ENCODE measurements at regions not wholly inside any gene's neighbourhood (a gene's known extent, or its start where the extent isn't known, plus 50 kb on each side); places are given as distances from the start of the nearest gene placed in this dataset.
"Not testable (repeated sequence)": the region's sequence is repeated elsewhere in the genome, so short reads cannot be mapped to it uniquely, and the experiment has no call there.

GRCh38 chr1:189790335-189790734 lies 687.3 kb downstream of the BRINP3 start:
- H3K27ac Mint-ChIP-seq: no peak overlapping the region
- H3K9me3 Mint-ChIP-seq: peaks cover 5% of the 10 kb centered on the region
- no peaks in the 10 kb centered on the region for H3K27me3 Mint-ChIP-seq
- H3K36me3 Mint-ChIP-seq: no peaks in the 10 kb centered on the region
- H3K4me3 Mint-ChIP-seq: no peak overlapping the region
- H3K4me1 Mint-ChIP-seq: no peaks in the 10 kb centered on the region

- Mint-ChIP-seq H3K36me3 (no peaks in the 10 kb centered on the region), H3K27me3 (no peaks in the 10 kb centered on the region), H3K4me3 (no peak overlapping the region)
These were observed 674.3 kb downstream of the BRINP3 start for GRCh38 chr1:189803364-189803763.

GRCh38 chr1:189804352-189804751 lies 673.3 kb downstream of the BRINP3 start:
- H3K27me3 Mint-ChIP-seq: no peaks in the 10 kb centered on the region
- no peak overlapping the region for H3K27ac Mint-ChIP-seq
- no peaks in the 10 kb centered on the region for H3K9me3 Mint-ChIP-seq
- no peak overlapping the region for H3K4me3 Mint-ChIP-seq
- H3K36me3 Mint-ChIP-seq: no peaks in the 10 kb centered on the region
- H3K4me1 Mint-ChIP-seq: no peaks in the 10 kb centered on the region

More at GRCh38 chr1:189803364-189803763, 674.3 kb downstream of the BRINP3 start:
- Mint-ChIP-seq H3K27ac (no peak overlapping the region), H3K9me3 (no peaks in the 10 kb centered on the region), H3K4me1 (no peaks in the 10 kb centered on the region)

- H3K9me3 Mint-ChIP-seq: no peaks in the 10 kb centered on the region
- H3K27me3 Mint-ChIP-seq: no peaks in the 10 kb centered on the region
- no peaks in the 10 kb centered on the region for H3K36me3 Mint-ChIP-seq
- H3K4me3 Mint-ChIP-seq: no peak overlapping the region
- no peaks in the 10 kb centered on the region for H3K4me1 Mint-ChIP-seq
- no peak overlapping the region for H3K27ac Mint-ChIP-seq
These were observed 671.9 kb downstream of the BRINP3 start for GRCh38 chr1:189805735-189806134.

- H3K4me1 Mint-ChIP-seq, H3K36me3 Mint-ChIP-seq, H3K4me3 Mint-ChIP-seq, H3K27ac Mint-ChIP-seq, H3K27me3 Mint-ChIP-seq, H3K9me3 Mint-ChIP-seq: not testable (repeated sequence)
These were observed 667.0 kb downstream of the BRINP3 start for GRCh38 chr1:189810639-189811038.

GRCh38 chr1:189811960-189812359 lies 665.7 kb downstream of the BRINP3 start:
- Mint-ChIP-seq H3K36me3 (no peaks in the 10 kb centered on the region), H3K27ac (no peak overlapping the region), H3K9me3 (no peaks in the 10 kb centered on the region), H3K4me3 (no peak overlapping the region), H3K27me3 (no peaks in the 10 kb centered on the region), H3K4me1 (no peaks in the 10 kb centered on the region)

- H3K4me3 Mint-ChIP-seq: no peak overlapping the region
- H3K9me3 Mint-ChIP-seq: peaks cover 10% of the 10 kb centered on the region
- H3K27me3 Mint-ChIP-seq: no peaks in the 10 kb centered on the region
- H3K36me3 Mint-ChIP-seq: no peaks in the 10 kb centered on the region
- no peak overlapping the region for H3K27ac Mint-ChIP-seq
- no peaks in the 10 kb centered on the region for H3K4me1 Mint-ChIP-seq
These were observed 661.1 kb downstream of the BRINP3 start for GRCh38 chr1:189816558-189816957.

- Mint-ChIP-seq H3K4me1 (no peaks in the 10 kb centered on the region), H3K4me3 (no peak overlapping the region), H3K27me3 (no peaks in the 10 kb centered on the region), H3K27ac (no peak overlapping the region), H3K36me3 (no peaks in the 10 kb centered on the region), H3K9me3 (peaks cover 15% of the 10 kb centered on the region)
These were observed 657.9 kb downstream of the BRINP3 start for GRCh38 chr1:189819751-189820150.

DNA sequence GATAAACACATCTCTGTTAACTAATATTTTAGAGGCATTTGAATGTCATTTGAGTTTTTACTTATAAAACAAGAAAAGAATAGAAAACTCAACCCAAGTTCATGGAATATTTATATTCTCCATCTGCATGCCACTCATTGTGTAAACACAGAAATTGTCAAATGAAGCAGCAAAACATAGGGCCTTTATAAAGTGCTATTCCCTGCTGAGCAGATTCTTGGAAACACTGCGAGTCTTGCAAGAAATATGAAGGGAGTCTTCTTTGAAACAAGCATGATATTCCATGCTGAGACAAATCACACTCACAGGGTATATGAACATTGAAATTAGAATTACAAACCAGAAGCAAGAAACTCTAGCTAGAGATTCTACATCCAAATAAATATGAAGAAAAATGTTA lies 655.8 kb downstream of the BRINP3 start:
- Mint-ChIP-seq H3K36me3 (no peaks in the 10 kb centered on the region), H3K4me1 (no peaks in the 10 kb centered on the region), H3K4me3 (no peak overlapping the region), H3K27me3 (no peaks in the 10 kb centered on the region), H3K27ac (no peak overlapping the region), H3K9me3 (peaks cover 15% of the 10 kb centered on the region)

DNA sequence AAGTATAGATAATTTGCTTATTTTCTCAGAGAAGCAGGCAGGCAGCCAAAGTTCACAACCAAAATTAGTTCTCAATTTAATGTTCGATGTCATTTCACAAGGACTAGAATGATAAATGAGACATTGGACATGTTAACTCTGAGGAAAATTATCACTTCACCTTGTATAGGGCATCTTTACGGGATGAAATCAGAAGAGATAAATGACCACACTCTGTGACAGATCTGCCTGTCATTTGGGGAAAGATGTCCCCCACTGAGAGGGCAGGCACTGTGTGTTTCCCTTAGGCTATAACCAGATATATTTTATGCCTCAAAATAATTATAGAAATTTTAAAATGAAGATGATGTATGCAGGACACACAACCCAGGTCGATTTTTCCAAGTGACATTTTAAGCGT lies 642.9 kb downstream of the BRINP3 start:
- H3K27me3 Mint-ChIP-seq: no peaks in the 10 kb centered on the region
- H3K36me3 Mint-ChIP-seq: no peaks in the 10 kb centered on the region
- H3K27ac Mint-ChIP-seq: no peak overlapping the region
- H3K4me1 Mint-ChIP-seq: no peaks in the 10 kb centered on the region
- peaks cover 6% of the 10 kb centered on the region for H3K9me3 Mint-ChIP-seq
- H3K4me3 Mint-ChIP-seq: no peak overlapping the region

DNA sequence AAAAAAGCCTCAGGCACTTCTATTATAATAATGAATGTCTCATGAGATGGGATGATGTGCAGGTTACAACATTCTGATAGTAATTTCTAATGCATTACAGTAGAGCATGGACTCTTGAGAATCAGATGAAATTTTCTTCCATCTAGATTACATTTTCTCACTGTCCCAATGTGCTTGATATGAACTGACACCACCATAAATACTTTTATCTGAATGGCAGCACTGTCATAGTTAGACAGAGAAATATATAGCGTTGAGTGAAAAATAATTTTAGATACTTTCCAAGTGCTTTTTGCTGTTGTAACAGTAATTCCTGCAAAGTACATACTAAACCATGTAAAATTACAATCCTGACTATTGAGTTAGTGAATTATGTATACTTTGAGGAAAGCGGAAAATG lies 630.1 kb downstream of the BRINP3 start:
- Mint-ChIP-seq H3K4me1 (no peaks in the 10 kb centered on the region), H3K27me3 (no peaks in the 10 kb centered on the region), H3K4me3 (no peak overlapping the region), H3K27ac (no peak overlapping the region), H3K9me3 (peaks cover 4% of the 10 kb centered on the region), H3K36me3 (no peaks in the 10 kb centered on the region)

GRCh38 chr1:189851806-189852367 lies 625.8 kb downstream of the BRINP3 start:
- no peak overlapping the region for H3K27ac Mint-ChIP-seq
- no peaks in the 10 kb centered on the region for H3K36me3 Mint-ChIP-seq
- no peaks in the 10 kb centered on the region for H3K4me1 Mint-ChIP-seq
- H3K9me3 Mint-ChIP-seq: peaks cover 8% of the 10 kb centered on the region
- no peak overlapping the region for H3K4me3 Mint-ChIP-seq
- H3K27me3 Mint-ChIP-seq: no peaks in the 10 kb centered on the region

GRCh38 chr1:189859385-189859977 lies 618.2 kb downstream of the BRINP3 start:
- H3K9me3 Mint-ChIP-seq: peaks cover 3% of the 10 kb centered on the region
- no peaks in the 10 kb centered on the region for H3K4me1 Mint-ChIP-seq
- H3K4me3 Mint-ChIP-seq: no peak overlapping the region
- no peak overlapping the region for H3K27ac Mint-ChIP-seq
- no peaks in the 10 kb centered on the region for H3K27me3 Mint-ChIP-seq
- no peaks in the 10 kb centered on the region for H3K36me3 Mint-ChIP-seq

DNA sequence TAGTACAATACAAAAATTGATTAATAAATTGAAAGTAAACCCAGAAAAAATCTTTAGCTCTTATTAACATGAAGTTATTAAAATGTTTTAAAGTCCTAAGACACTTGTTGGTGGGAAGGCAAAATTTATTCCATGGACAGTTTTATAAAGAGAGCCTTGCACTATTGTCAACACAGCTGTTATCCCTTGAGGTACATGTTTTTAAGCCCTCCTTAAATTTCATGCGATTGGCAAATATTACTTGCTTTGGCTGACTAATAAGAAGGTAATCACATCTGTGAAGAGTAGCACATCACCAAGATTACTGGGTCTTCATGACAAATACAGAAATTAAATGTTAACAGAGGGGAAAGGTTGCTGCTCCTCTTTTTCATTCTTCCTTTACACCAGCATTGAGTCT lies 611.1 kb downstream of the BRINP3 start:
- Mint-ChIP-seq H3K9me3 (no peaks in the 10 kb centered on the region), H3K36me3 (no peaks in the 10 kb centered on the region), H3K4me1 (no peaks in the 10 kb centered on the region), H3K27me3 (no peaks in the 10 kb centered on the region), H3K27ac (no peak overlapping the region), H3K4me3 (no peak overlapping the region)

GRCh38 chr1:189868021-189868420 lies 609.6 kb downstream of the BRINP3 start:
- Mint-ChIP-seq H3K4me3 (no peak overlapping the region), H3K27ac (no peak overlapping the region), H3K36me3 (no peaks in the 10 kb centered on the region), H3K4me1 (no peaks in the 10 kb centered on the region), H3K27me3 (no peaks in the 10 kb centered on the region), H3K9me3 (no peaks in the 10 kb centered on the region)

- Mint-ChIP-seq H3K27ac (no peak overlapping the region), H3K9me3 (peaks cover 10% of the 10 kb centered on the region), H3K27me3 (no peaks in the 10 kb centered on the region), H3K4me3 (no peak overlapping the region), H3K4me1 (no peaks in the 10 kb centered on the region), H3K36me3 (no peaks in the 10 kb centered on the region)
These were observed 602.8 kb downstream of the BRINP3 start for GRCh38 chr1:189874715-189875435.
